Medulla oblongata (tissue), 1 donor: ENCODE measurements at regions not wholly inside any gene's neighbourhood (a gene's known extent, or its start where the extent isn't known, plus 50 kb on each side); places are given as distances from the start of the nearest gene placed in this dataset.
"Not testable (repeated sequence)": the region's sequence is repeated elsewhere in the genome, so short reads cannot be mapped to it uniquely, and the experiment has no call there.

Source experiments
- DNase-seq: peaks from one replicate; pipeline ENCODE4 v3.0.0-alpha.2; 2015; ENCODE audit errors: extremely low spot score

- no peak for DNase-seq
These were observed 102.0 kb downstream of the CARTPT start for GRCh38 chr5:71821029-71821428.

DNA sequence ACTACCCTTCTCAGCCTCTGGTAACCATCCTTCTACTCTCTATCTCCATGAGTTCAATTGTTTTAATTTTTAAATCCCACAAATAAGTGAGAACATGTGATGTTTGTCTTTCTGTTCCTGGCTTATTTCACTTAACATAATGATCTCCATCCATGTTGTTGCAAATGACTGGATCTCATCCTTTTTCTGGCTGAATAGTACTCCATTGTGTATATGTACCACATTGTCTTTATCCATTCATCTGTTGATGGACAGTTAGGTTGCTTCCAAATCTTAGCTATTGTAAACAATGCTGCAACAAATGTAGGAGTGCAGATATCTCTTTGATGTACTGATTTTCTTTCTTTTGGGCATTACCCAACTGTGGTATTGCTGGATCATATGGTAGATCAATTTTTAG lies 103.0 kb downstream of the CARTPT start:
- DNase-seq, result not testable (repeated sequence)

DNA sequence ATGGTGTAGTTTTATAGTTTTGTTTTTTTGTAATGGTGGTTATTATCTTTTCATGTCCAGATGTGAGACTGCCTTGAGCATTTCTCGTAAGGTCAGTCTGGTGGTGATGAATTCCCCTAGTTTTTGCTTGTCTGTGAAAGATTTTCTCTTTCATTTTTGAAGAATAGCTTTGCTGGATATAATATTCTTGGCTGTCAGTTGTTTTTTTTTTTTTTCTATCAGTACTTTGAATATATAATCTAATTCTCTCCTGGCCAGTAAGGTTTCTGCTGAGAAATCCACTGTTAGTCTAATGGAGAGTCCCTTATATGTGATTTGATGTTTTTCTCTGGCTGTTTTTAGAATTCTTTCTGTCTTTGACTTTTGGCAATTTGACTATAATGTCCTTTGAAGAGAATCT lies 106.9 kb downstream of the CARTPT start:
- DNase-seq, result no peak

DNA sequence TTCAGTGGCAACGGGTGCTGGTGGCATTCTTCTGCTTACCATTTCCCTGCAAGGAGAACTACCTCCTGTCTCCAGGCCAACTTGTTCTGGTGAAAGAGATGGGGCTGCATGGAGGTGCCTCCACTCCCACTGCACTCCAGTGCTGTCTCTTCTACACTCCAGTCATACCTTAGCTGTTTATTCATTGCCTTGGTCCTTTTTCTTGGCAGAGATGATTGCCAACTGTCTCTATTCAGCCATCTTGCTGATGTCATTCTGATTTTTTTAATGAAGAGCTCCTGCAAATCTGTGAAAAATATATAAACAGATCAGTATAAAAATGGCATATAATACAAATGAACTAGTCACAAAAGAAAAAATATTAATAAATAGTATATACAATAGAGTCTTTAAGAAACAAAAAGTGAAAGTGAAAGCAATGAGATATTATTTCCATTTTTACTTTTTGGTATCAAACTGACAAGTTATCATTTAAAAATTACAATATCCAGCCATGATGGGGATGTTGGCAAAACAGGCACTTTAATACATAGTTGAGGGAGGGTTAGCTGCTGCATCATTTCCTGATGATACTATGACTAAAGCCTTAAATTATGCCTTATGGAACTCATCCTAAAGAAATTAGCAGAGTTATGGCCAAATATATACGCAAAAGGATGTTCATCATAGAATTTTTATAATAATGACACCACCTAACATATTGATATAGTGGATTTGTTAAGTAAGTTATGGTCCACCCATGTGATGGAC lies 109.4 kb downstream of the CARTPT start:
- DNase-seq, result no peak

DNA sequence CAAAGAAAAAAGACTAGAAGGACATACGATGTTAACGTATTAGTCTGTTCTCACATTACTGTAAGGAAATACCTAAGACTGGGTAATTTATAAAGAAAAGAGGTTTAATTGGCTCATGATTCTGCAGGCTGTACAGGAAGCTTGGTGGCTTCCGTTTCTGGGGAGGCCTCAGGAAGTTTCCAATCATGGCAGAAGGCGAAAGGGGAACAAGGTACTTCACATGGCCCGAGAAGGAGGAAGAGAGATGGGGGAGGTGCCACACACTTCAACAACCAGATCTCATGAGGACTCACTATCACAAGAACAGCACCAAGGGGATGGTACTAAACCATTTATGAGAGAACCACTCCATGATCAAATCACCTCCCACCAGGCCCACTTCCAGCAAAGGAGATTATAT lies 110.1 kb downstream of the CARTPT start:
- no peak for DNase-seq

- peak; percentile 82 for DNase-seq
These were observed 111.8 kb downstream of the CARTPT start for GRCh38 chr5:71830681-71831539.

- DNase-seq, result no peak
These were observed 114.0 kb downstream of the CARTPT start for GRCh38 chr5:71832812-71833715.

- DNase-seq, result no peak
These were observed 115.5 kb downstream of the CARTPT start for GRCh38 chr5:71834601-71835000.

DNA sequence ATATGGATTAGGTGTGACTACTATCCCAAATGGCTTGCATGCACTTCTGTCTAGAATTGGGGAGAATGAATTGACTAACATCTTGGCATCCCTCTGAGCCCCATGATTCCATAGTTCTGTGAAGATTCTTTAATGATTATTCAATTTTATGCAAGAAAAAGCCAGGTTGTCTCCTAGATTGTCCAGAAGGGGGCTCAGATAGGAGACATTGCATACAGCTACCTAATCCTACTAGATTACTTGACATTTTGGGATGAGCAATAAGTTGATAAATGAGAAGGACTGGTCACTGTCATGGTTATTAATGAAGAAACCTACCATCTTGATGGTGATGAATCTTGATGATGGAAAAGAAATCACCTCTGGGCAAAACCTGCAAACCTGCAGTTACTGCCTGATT lies 117.0 kb downstream of the CARTPT start:
- DNase-seq, result no peak

DNA sequence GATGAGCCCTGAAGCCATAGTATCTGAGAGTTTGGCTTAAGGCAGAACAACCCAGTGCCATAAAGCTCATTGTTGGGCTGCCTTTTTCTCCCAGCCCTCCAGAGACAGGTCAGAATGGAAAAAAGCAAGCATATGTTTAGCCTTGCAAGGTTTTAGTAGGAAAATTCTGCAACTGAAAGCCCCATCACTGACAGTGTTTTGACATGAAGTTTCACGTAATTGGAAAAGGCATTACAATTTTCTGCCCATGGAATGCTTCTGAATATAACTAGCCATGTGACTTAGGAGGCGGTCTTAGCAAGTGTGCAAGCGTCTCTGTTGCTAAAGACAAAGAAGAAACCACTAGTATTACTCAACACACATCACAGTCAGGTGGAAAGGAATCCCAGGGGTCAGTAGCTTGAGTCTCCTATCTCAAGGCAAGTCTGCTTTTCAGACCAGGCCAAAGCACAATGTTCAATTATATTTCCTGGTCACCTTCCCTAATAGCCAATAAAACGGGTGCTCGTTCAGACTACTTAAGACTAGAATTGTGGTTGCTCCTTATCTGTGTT lies 117.6 kb downstream of the CARTPT start:
- no peak for DNase-seq

GRCh38 chr5:71838286-71838685 lies 119.2 kb downstream of the CARTPT start:
- no peak for DNase-seq

- no peak for DNase-seq
These were observed 120.2 kb downstream of the CARTPT start for GRCh38 chr5:71839096-71839884.

GRCh38 chr5:71841107-71841506 lies 122.0 kb downstream of the CARTPT start:
- DNase-seq, result no peak

DNA sequence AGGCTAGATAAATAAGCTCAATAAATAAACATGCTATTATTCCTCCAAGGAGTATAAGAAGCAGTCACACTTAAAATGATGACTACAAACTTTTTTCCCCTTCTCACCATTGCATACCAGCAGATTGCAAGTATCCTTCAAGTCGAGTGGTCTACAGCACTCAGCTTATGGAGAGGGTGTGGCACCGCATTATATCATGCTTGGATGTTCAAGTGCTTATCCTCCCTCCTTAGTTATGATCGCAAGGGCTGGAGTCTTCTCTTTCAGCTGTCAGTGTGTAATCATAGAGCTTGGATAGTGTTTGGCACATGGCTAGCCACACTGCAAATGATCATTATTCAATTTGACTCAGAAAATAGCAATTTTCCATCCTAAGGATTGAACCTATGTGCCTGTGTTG lies 124.0 kb downstream of the CARTPT start:
- DNase-seq, result no peak

- no peak for DNase-seq
These were observed 125.8 kb downstream of the CARTPT start for GRCh38 chr5:71844862-71845261.

DNA sequence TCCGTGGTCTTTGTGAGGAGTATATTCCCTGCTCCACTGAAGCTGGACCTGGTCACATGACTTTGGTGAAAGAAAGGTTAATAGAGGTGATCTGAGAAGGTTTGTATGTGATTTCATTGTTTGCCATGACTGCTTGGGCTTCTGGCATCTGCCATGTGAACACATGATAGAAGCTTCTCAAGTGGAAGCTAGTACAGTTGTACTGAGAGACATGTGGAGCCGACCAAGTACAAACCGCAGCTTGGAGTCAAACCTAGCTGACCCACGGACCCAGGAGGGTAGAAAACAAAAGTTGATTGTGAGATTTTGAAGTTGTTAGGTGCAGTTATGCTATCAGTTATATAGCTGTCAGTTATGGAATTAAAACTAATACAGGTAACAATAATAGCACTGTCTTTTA lies 140.4 kb downstream of the CARTPT start:
- no peak for DNase-seq

DNA sequence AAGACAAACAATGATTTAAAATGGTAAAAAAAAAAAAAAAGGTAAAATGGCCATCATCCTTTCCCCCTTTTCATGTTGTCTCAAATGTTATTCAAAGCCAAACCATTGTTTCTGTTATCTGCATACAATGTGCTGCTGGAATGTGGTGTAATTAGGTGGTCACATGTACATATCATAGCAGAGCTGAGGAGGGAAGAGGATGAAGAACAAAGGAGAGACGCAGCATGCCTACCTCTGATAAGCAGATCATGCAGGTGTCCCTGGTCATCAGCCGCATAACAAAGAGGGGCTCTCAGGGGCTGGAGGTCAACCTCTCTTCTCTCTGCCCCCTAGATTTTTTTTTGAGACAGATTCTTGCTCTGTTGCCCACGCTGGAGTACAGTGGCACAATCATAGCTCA lies 141.0 kb downstream of the CARTPT start:
- DNase-seq, result no peak

GRCh38 chr5:71861682-71862081 lies 142.6 kb downstream of the CARTPT start:
- DNase-seq, result no peak

DNA sequence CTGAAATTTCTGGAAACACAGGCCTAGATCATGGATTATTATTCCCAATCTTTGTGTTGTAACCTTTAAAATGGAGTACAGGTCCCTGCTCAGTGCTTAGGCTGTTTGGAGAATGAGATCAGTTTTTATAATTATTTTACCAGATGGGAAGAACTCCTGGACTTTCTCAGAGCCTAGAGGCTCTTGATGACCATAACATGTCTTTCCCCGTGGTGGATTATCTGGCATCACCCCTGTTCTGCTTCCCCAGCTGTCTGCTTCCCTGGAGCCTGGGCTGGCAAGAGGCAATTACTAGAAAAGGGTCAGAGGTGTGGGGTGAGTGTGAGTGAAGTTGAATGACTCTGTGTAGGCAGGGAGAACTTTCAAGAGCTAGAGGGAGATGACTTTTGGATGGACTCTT lies 143.0 kb downstream of the CARTPT start:
- DNase-seq, result no peak

GRCh38 chr5:71862507-71863060 lies 143.5 kb downstream of the CARTPT start:
- no peak for DNase-seq
